ENCODE measurements at regions not wholly inside any gene's neighbourhood (a gene's known extent, or its start where the extent isn't known, plus 50 kb on each side); places are given as distances from the start of the nearest gene placed in this dataset.

- POLR2A ChIA-PET, result no interaction called here
- H3K79me2 ChIP-seq (ENCODE audit: insufficient read depth), result no peaks in the 10 kb centered on the region
- WGBS (ENCODE audit: low lambda C conversion rate), result 16% methylated on average over 1 of the region's 1 CpG
- DNase-seq, result no peak
- H3K9me3 ChIP-seq, result no peaks in the 10 kb centered on the region
- H3K4me3 ChIP-seq (ENCODE audit: low read depth in 2 of 2, low read length in 1 of 2), result no peak overlapping the region
- H3K27me3 ChIP-seq (ENCODE audit: insufficient read depth), result no peaks in the 10 kb centered on the region
- no peaks in the 10 kb centered on the region for H3K9me2 ChIP-seq
- no peak overlapping the region for H3K4me2 ChIP-seq
- peaks cover 0 to 4% of the 10 kb centered on the region in 2 experiments; a peak in 1 of 4 replicates for H3K4me1 ChIP-seq (ENCODE audit: control insufficient read depth in 1 of 2, insufficient read depth in 2 of 2, low read depth in 1 of 2, low read length in 1 of 2)
- H3K9ac ChIP-seq, result no peak overlapping the region
- CTCF ChIA-PET, result interaction anchor here (0.6 kb wide), 1 partner anchor 11 kb away, joined by 3 read pairs; no protein-coding TSS in a partner anchor
- no peak overlapping the region for H2AFZ ChIP-seq (ENCODE audit: low read depth)
- H3K27ac ChIP-seq (ENCODE audit: low read depth in 2 of 2, low read length in 1 of 2), result no peak overlapping the region
- no peaks in the 10 kb centered on the region for H3F3A ChIP-seq (replicated peaks; ENCODE audit: insufficient read depth)
- no peak for TF ChIP-seq TAF1 (IDR thresholded peaks at IDR 0.05; ENCODE audit: borderline replicate concordance, low read depth, low read length)
- no peak for TF ChIP-seq RXRA (IDR thresholded peaks at IDR 0.05; ENCODE audit: borderline replicate concordance, low read depth)
- no peak for TF ChIP-seq TEAD4 (IDR thresholded peaks at IDR 0.05; ENCODE audit: borderline replicate concordance, insufficient read depth)
- TF ChIP-seq USF1 (IDR thresholded peaks at IDR 0.05; ENCODE audit: borderline replicate concordance, low read depth), result no peak
- TF ChIP-seq GATA2 (CRISPR knock-in tag; IDR thresholded peaks at IDR 0.05), result no peak
- TF ChIP-seq NRF1 (IDR thresholded peaks at IDR 0.05; ENCODE audit: low read depth, low read length), result no peak
- TF ChIP-seq ELF1 (IDR thresholded peaks at IDR 0.05), result no peak
- no peak for TF ChIP-seq PBX3 (IDR thresholded peaks at IDR 0.05)
- TF ChIP-seq, protein P1, sequence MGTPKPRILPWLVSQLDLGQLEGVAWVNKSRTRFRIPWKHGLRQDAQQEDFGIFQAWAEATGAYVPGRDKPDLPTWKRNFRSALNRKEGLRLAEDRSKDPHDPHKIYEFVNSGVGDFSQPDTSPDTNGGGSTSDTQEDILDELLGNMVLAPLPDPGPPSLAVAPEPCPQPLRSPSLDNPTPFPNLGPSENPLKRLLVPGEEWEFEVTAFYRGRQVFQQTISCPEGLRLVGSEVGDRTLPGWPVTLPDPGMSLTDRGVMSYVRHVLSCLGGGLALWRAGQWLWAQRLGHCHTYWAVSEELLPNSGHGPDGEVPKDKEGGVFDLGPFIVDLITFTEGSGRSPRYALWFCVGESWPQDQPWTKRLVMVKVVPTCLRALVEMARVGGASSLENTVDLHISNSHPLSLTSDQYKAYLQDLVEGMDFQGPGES (IDR thresholded peaks at IDR 0.05; ENCODE audit: low read depth, low read length), result no peak
- TF ChIP-seq CHD2 (IDR thresholded peaks at IDR 0.05; ENCODE audit: low read length, partially characterized antibody), result no peak
- no peak for TF ChIP-seq FOSL2 (IDR thresholded peaks at IDR 0.05; ENCODE audit: borderline replicate concordance, low read depth)
- TF ChIP-seq EZH2phosphoT487 (IDR thresholded peaks at IDR 0.05; ENCODE audit: borderline replicate concordance, low read depth), result no peak
- TF ChIP-seq JUND (IDR thresholded peaks at IDR 0.05), result no peak
- no peak for TF ChIP-seq MXI1 (IDR thresholded peaks at IDR 0.05; ENCODE audit: low read depth, low read length)
- no peaks in the 10 kb centered on the region for H3K36me3 ChIP-seq (replicated peaks in 1 of 2; ENCODE audit: control insufficient read depth in 1 of 2, insufficient read depth in 2 of 2, low read length in 1 of 2)
- no peaks in the 10 kb centered on the region for H4K20me1 ChIP-seq (ENCODE audit: insufficient read depth)
Measured at GRCh38 chr12:97758194-97758501, 295.5 kb downstream of the RMST start.

- H3K4me1 ChIP-seq (ENCODE audit: control insufficient read depth in 1 of 2, insufficient read depth in 2 of 2, low read depth in 1 of 2, low read length in 1 of 2), result peaks cover 0 to 4% of the 10 kb centered on the region in 2 experiments; a peak in 1 of 4 replicates
- 19% methylated on average over 1 of the region's 1 CpG for WGBS (ENCODE audit: low lambda C conversion rate)
- H3K27ac ChIP-seq (ENCODE audit: low read depth in 2 of 2, low read length in 1 of 2), result no peak overlapping the region
- no peaks in the 10 kb centered on the region for H3K9me3 ChIP-seq
- H3K9me2 ChIP-seq, result no peaks in the 10 kb centered on the region
- H3K27me3 ChIP-seq (ENCODE audit: insufficient read depth), result no peaks in the 10 kb centered on the region
- CTCF ChIA-PET, result interaction anchor here (0.6 kb wide), 1 partner anchor 11 kb away, joined by 3 read pairs; no protein-coding TSS in a partner anchor
- no peaks in the 10 kb centered on the region for H4K20me1 ChIP-seq (ENCODE audit: insufficient read depth)
- H3F3A ChIP-seq (replicated peaks; ENCODE audit: insufficient read depth), result no peaks in the 10 kb centered on the region
- POLR2A ChIA-PET, result no interaction called here
- H3K36me3 ChIP-seq (replicated peaks in 1 of 2; ENCODE audit: control insufficient read depth in 1 of 2, insufficient read depth in 2 of 2, low read length in 1 of 2), result no peaks in the 10 kb centered on the region
- no peak overlapping the region for H3K4me3 ChIP-seq (ENCODE audit: low read depth in 2 of 2, low read length in 1 of 2)
- H2AFZ ChIP-seq (ENCODE audit: low read depth), result no peak overlapping the region
- no peak overlapping the region for H3K4me2 ChIP-seq
- DNase-seq, result no peak
- H3K79me2 ChIP-seq (ENCODE audit: insufficient read depth), result no peaks in the 10 kb centered on the region
- H3K9ac ChIP-seq, result no peak overlapping the region
- TF ChIP-seq, protein P2, sequence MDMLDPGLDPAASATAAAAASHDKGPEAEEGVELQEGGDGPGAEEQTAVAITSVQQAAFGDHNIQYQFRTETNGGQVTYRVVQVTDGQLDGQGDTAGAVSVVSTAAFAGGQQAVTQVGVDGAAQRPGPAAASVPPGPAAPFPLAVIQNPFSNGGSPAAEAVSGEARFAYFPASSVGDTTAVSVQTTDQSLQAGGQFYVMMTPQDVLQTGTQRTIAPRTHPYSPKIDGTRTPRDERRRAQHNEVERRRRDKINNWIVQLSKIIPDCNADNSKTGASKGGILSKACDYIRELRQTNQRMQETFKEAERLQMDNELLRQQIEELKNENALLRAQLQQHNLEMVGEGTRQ (IDR thresholded peaks at IDR 0.05; ENCODE audit: borderline replicate concordance, low read depth, low read length), result no peak
- TF ChIP-seq RXRA (IDR thresholded peaks at IDR 0.05; ENCODE audit: borderline replicate concordance, low read depth), result no peak
- TF ChIP-seq CTCF (IDR thresholded peaks at IDR 0.05), result no peak
- no peak for TF ChIP-seq RAD21 (IDR thresholded peaks at IDR 0.05; ENCODE audit: low read length)
- no peak for TF ChIP-seq CHD2 (IDR thresholded peaks at IDR 0.05; ENCODE audit: low read length, partially characterized antibody)
- TF ChIP-seq RFX5 (IDR thresholded peaks at IDR 0.05; ENCODE audit: low read length), result no peak
- no peak for TF ChIP-seq FOXM1 (IDR thresholded peaks at IDR 0.05; ENCODE audit: low read depth)
- TF ChIP-seq TAF1 (IDR thresholded peaks at IDR 0.05; ENCODE audit: borderline replicate concordance, low read depth, low read length), result no peak
- TF ChIP-seq PBX3 (IDR thresholded peaks at IDR 0.05), result no peak
- no peak for TF ChIP-seq YY1 (IDR thresholded peaks at IDR 0.05; ENCODE audit: low read depth)
Measured at GRCh38 chr12:97758586-97758985, 296.0 kb downstream of the RMST start.

All from SK-N-SH (cell line).